HepG2 (cell line): ENCODE measurements at regions not wholly inside any gene's neighbourhood (a gene's known extent, or its start where the extent isn't known, plus 50 kb on each side); places are given as distances from the start of the nearest gene placed in this dataset.

Source experiments
- ATAC-seq: fragments of 200-7000 bp; cut with Tn5 transposase; 3 replicates; pipeline ENCODE4 v1.9.1; 2020; ENCODE audit warnings: mild to moderate bottlenecking, moderate library complexity
- BruUV-seq: library from RNA; stranded (reverse); fragments of 400-500 nt; replicated peaks from 2 replicates; lab custom pipeline; 2021; lab: Mats Ljungman, UMichigan
- CTCF ChIA-PET: fragments of 300-600 bp; formaldehyde crosslinking; extraction: SDS; loops from one replicate; lab custom pipeline; 2021; ENCODE audit warnings: low total read pairs, inconsistent platforms, low intra/inter-chr PET ratio; lab: Yijun Ruan, JAX
- POLR2A ChIA-PET: fragments of 350-600 bp; sonication (Branson Sonifier 250); formaldehyde crosslinking; loops from one replicate; lab custom pipeline; 2020; ENCODE audit warnings: antibody characterized with exemption, inconsistent platforms; lab: Yijun Ruan, JAX
- DNase-seq: peaks from one replicate; pipeline ENCODE4 v3.0.0-alpha.2; 2015; ENCODE audit warnings: low spot score
- FAIRE-seq: peaks from 3 replicates; lab custom pipeline; 2011; peaks lifted over from hg19 to GRCh38; lab: Jason Lieb, UNC
- H2AFZ ChIP-seq: one replicate; pipeline ENCODE4 v1.6.1; 2011; ENCODE audit warnings: low read length, inconsistent platforms
- H3K27ac ChIP-seq: fragments of 300-600 bp; 3 replicates; pipeline ENCODE4 v1.8.0; 2011; ENCODE audit warnings: mixed run types, mild to moderate bottlenecking, mixed read lengths, low read length, inconsistent platforms; ENCODE audit not compliant: insufficient read depth; ENCODE audit errors: extremely low read length
- H3K27me3 ChIP-seq, 2 experiments: fragments of 200-600 bp in 1 of 2; 2 replicates in 1 of 2; 3 replicates in 1 of 2; pipeline versions ENCODE4 v1.6.0 to v1.8.0; 2011; ENCODE audit warnings: low read length in 2 of 2, mild to moderate bottlenecking in 2 of 2, moderate library complexity in 2 of 2, inconsistent platforms in 1 of 2; ENCODE audit not compliant: insufficient read depth in 2 of 2, control insufficient read depth in 1 of 2
- H3K36me3 ChIP-seq, 2 experiments: fragments of 200-600 bp in 1 of 2; replicated peaks in 1 of 2; 2 replicates in 1 of 2; 3 replicates in 1 of 2; pipeline versions ENCODE4 v1.5.1 to v1.8.0; 2011; ENCODE audit warnings: low read length in 2 of 2, inconsistent platforms in 1 of 2; ENCODE audit not compliant: insufficient read depth in 2 of 2, control insufficient read depth in 1 of 2
- H3K4me1 ChIP-seq: 2 replicates; pipeline ENCODE4 v1.5.1; 2012; ENCODE audit warnings: low read length, inconsistent platforms; ENCODE audit not compliant: insufficient read depth
- H3K4me2 ChIP-seq: 2 replicates; pipeline ENCODE4 v1.6.0; 2011; ENCODE audit warnings: low read depth, low read length, inconsistent platforms
- H3K4me3 ChIP-seq, 3 experiments: fragments of 200-600 bp in 1 of 3; sonication (generic), shearing (Covaris generic) in 1 of 3; replicated peaks in 1 of 3; 2 replicates each; pipeline ENCODE4 v1.5.1; 2011 to 2016; ENCODE audit warnings: low read length in 3 of 3, inconsistent platforms in 2 of 3, low read depth in 2 of 3, mild to moderate bottlenecking in 2 of 3, control low read depth in 1 of 3, mixed read lengths in 1 of 3; ENCODE audit not compliant: insufficient read depth in 1 of 3
- H3K79me2 ChIP-seq: one replicate; pipeline ENCODE4 v1.6.1; 2011; ENCODE audit warnings: low read length, inconsistent platforms; ENCODE audit not compliant: insufficient read depth
- H3K9ac ChIP-seq: 2 replicates; pipeline ENCODE4 v1.6.0; 2011; ENCODE audit warnings: mild to moderate bottlenecking, low read depth, low read length, inconsistent platforms; ENCODE audit not compliant: insufficient read depth
- H3K9me3 ChIP-seq: 2 replicates; pipeline ENCODE4 v1.5.1; 2012; ENCODE audit warnings: mild to moderate bottlenecking, low read length
- H4K20me1 ChIP-seq: 2 replicates; pipeline ENCODE4 v1.6.0; 2011; ENCODE audit warnings: inconsistent platforms, mild to moderate bottlenecking, low read length, moderate library complexity; ENCODE audit not compliant: insufficient read depth
- FOXK2 ChIP-seq: fragments of 450-650 bp; IDR thresholded peaks from 2 replicates; pipeline ENCODE4 v1.6.1; 2016
- JUNB ChIP-seq: sonication (generic); formaldehyde crosslinking; IDR thresholded peaks from 2 replicates; pipeline ENCODE4 v1.8.0; 2022; ENCODE audit warnings: missing genetic modification reagents, mild to moderate bottlenecking, borderline replicate concordance
- KLF11 ChIP-seq: IDR thresholded peaks from 2 replicates; pipeline ENCODE4 v1.6.1; 2016; ENCODE audit warnings: missing compliant biosample characterization
- NBN ChIP-seq: fragments of 450-650 bp; conservative IDR thresholded peaks from 2 replicates; pipeline ENCODE4 v1.6.1; 2017
- NFKBIZ ChIP-seq: IDR thresholded peaks from 2 replicates; pipeline ENCODE4 v1.6.1; 2018; ENCODE audit warnings: missing genetic modification reagents, missing compliant biosample characterization
- NKX3-1 ChIP-seq: sonication (generic); formaldehyde crosslinking; IDR thresholded peaks from 2 replicates; pipeline ENCODE4 v1.5.0; 2020; ENCODE audit warnings: missing genetic modification reagents
- RXRB ChIP-seq: IDR thresholded peaks from 2 replicates; pipeline ENCODE4 v1.6.1; 2016; ENCODE audit warnings: borderline replicate concordance, missing genetic modification reagents, missing compliant biosample characterization
- ZNF138 ChIP-seq: sonication (generic); formaldehyde crosslinking; IDR thresholded peaks from 2 replicates; pipeline ENCODE4 v1.5.0; 2020; ENCODE audit warnings: mild to moderate bottlenecking, low read depth, missing genetic modification reagents
- ZNF3 ChIP-seq: IDR thresholded peaks from 2 replicates; pipeline ENCODE4 v1.7.0; 2017; ENCODE audit warnings: inconsistent platforms
- ZNF317 ChIP-seq: sonication (generic); formaldehyde crosslinking; IDR thresholded peaks from 2 replicates; pipeline ENCODE4 v1.5.0; 2020; ENCODE audit warnings: mild to moderate bottlenecking, missing genetic modification reagents
- ZNF446 ChIP-seq: sonication (generic); formaldehyde crosslinking; IDR thresholded peaks from 2 replicates; pipeline ENCODE4 v1.5.0; 2020; ENCODE audit warnings: mild to moderate bottlenecking, missing genetic modification reagents
- WGBS: methylation state at CpG from one replicate; pipeline ENCODE4 v1.1.6; 2017; ENCODE audit warnings: low lambda C conversion rate; 5-methylcytosine and 5-hydroxymethylcytosine counted together
- in situ Hi-C: cut with HindIII; loops from 2 replicates; pipeline ENCODE4 v1.10.0; 2017; ENCODE audit warnings: low pct_unique_long_range_greater_than_20kb; ENCODE audit not compliant: extremely low pct_ligation_motif_present
- intact Hi-C: fragments of 100-400 bp; cut with micrococcal nuclease; formaldehyde crosslinking; loops from one replicate; pipeline ENCODE4 v1.10.0; 2022; ENCODE audit not compliant: unreplicated experiment
- TF ChIP-seq, protein P1 (sequence below): sonication (generic); formaldehyde crosslinking; conservative IDR thresholded peaks from 2 replicates; pipeline ENCODE4 v1.4.0; 2020; ENCODE audit warnings: missing genetic modification reagents
- TF ChIP-seq, protein P2 (sequence below): sonication (generic); formaldehyde crosslinking; IDR thresholded peaks from 2 replicates; pipeline ENCODE4 v1.5.0; 2020; ENCODE audit warnings: mild to moderate bottlenecking, missing genetic modification reagents

DNA sequence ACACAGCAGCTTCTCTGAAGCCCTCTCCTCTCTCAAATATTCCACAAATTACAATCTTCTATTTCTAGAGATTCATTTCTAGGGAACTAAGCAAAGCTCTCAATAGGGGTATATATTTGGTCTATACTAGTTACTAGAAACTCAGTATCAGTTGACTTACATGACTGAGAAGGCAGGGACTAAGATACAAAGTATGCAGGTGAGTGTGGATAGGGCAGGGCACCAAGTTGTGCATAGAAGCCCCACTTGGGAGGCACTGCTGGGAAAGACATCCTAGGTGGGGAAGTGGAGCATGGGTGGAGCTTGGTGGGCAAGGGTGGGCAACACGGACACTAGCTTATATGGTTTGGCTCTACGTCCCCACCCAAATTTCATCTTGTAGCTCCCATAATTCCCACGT, 148.1 kb upstream of the RASA1 start:
- no peak overlapping the region for H3K4me2 ChIP-seq
- DNase-seq, result no peak

More for the DNA sequence above, 148.1 kb upstream of the RASA1 start:
- CTCF ChIA-PET, result no interaction called here
- no peak for FAIRE-seq
- TF ChIP-seq ZNF446 (CRISPR knock-in tag) (no peak), ZNF138 (no peak), NFKBIZ (CRISPR knock-in tag) (no peak), RXRB (CRISPR knock-in tag) (no peak), ZNF3 (no peak), KLF11 (CRISPR knock-in tag) (no peak), ZNF317 (CRISPR knock-in tag) (no peak), NBN (no peak), NKX3-1 (CRISPR knock-in tag) (no peak), JUNB (CRISPR knock-in tag) (no peak), FOXK2 (no peak)
- TF ChIP-seq, protein P1, sequence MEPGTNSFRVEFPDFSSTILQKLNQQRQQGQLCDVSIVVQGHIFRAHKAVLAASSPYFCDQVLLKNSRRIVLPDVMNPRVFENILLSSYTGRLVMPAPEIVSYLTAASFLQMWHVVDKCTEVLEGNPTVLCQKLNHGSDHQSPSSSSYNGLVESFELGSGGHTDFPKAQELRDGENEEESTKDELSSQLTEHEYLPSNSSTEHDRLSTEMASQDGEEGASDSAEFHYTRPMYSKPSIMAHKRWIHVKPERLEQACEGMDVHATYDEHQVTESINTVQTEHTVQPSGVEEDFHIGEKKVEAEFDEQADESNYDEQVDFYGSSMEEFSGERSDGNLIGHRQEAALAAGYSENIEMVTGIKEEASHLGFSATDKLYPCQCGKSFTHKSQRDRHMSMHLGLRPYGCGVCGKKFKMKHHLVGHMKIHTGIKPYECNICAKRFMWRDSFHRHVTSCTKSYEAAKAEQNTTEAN (CRISPR knock-in tag), result no peak
- TF ChIP-seq, protein P2, sequence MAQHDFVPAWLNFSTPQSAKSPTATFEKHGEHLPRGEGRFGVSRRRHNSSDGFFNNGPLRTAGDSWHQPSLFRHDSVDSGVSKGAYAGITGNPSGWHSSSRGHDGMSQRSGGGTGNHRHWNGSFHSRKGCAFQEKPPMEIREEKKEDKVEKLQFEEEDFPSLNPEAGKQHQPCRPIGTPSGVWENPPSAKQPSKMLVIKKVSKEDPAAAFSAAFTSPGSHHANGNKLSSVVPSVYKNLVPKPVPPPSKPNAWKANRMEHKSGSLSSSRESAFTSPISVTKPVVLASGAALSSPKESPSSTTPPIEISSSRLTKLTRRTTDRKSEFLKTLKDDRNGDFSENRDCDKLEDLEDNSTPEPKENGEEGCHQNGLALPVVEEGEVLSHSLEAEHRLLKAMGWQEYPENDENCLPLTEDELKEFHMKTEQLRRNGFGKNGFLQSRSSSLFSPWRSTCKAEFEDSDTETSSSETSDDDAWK (CRISPR knock-in tag), result no peak
- TF ChIP-seq, all 625 proteins: peak for 0
- no TSS peak for BruUV-seq
- Histone ChIP-seq H3K4me3 (no peak overlapping the region), H3K79me2 (no peaks in the 10 kb centered on the region), H3K9me3 (no peaks in the 10 kb centered on the region), H3K9ac (no peak overlapping the region), H3K4me1 (peaks cover 11% of the 10 kb centered on the region; the same call in 1 of the 2 replicates), H3K27me3 (no peaks in the 10 kb centered on the region), H4K20me1 (no peaks in the 10 kb centered on the region), H3K27ac (no peak overlapping the region), H3K36me3 (no peaks in the 10 kb centered on the region), H2AFZ (no peak overlapping the region)
- 39% methylated on average over 3 of the region's 3 CpGs for WGBS
- intact Hi-C loops, result no loop called here
- no peak for ATAC-seq
- in situ Hi-C loops, result no loop called here
- POLR2A ChIA-PET, result no interaction called here
